ENCODE measurements at regions not wholly inside any gene's neighbourhood (a gene's known extent, or its start where the extent isn't known, plus 50 kb on each side); places are given as distances from the start of the nearest gene placed in this dataset.

- no peak for DNase-seq (ENCODE audit: low read depth)
- H3K4me3 ChIP-seq (ENCODE audit: low read depth, low read length), result no peak overlapping the region
- TF ChIP-seq CTCF (IDR thresholded peaks at IDR 0.05; ENCODE audit: control insufficient read depth, extremely low read depth, insufficient read depth), result no peak
Measured at GRCh38 chr5:68482199-68482598, 266.6 kb downstream of the PIK3R1 start.

GRCh38 chr5:68484307-68485068 lies 268.9 kb downstream of the PIK3R1 start:
- DNase-seq (ENCODE audit: low read depth), result no peak
- TF ChIP-seq CTCF (IDR thresholded peaks at IDR 0.05; ENCODE audit: control insufficient read depth, extremely low read depth, insufficient read depth), result no peak
- H3K4me3 ChIP-seq (ENCODE audit: low read depth, low read length), result no peak overlapping the region

GRCh38 chr5:68489556-68489955 lies 274.0 kb downstream of the PIK3R1 start:
- no peak for TF ChIP-seq CTCF (IDR thresholded peaks at IDR 0.05; ENCODE audit: control insufficient read depth, extremely low read depth, insufficient read depth)
- H3K4me3 ChIP-seq (ENCODE audit: low read depth, low read length), result no peak overlapping the region
- DNase-seq (ENCODE audit: low read depth), result no peak

- H3K4me3 ChIP-seq (ENCODE audit: low read depth, low read length), result no peak overlapping the region
- no peak for DNase-seq (ENCODE audit: low read depth)
- no peak for TF ChIP-seq CTCF (IDR thresholded peaks at IDR 0.05; ENCODE audit: control insufficient read depth, extremely low read depth, insufficient read depth)
Measured at GRCh38 chr5:68490406-68490805, 274.9 kb downstream of the PIK3R1 start.

GRCh38 chr5:68494771-68495170 lies 279.2 kb downstream of the PIK3R1 start:
- DNase-seq (ENCODE audit: low read depth), result no peak
- no peak overlapping the region for H3K4me3 ChIP-seq (ENCODE audit: low read depth, low read length)
- no peak for TF ChIP-seq CTCF (IDR thresholded peaks at IDR 0.05; ENCODE audit: control insufficient read depth, extremely low read depth, insufficient read depth)

- TF ChIP-seq CTCF (IDR thresholded peaks at IDR 0.05; ENCODE audit: control insufficient read depth, extremely low read depth, insufficient read depth), result no peak
- DNase-seq (ENCODE audit: low read depth), result no peak
- no peak overlapping the region for H3K4me3 ChIP-seq (ENCODE audit: low read depth, low read length)
Measured at GRCh38 chr5:68499987-68500386, 284.4 kb downstream of the PIK3R1 start.

- no peak for DNase-seq (ENCODE audit: low read depth)
- no peak overlapping the region for H3K4me3 ChIP-seq (ENCODE audit: low read depth, low read length)
- no peak for TF ChIP-seq CTCF (IDR thresholded peaks at IDR 0.05; ENCODE audit: control insufficient read depth, extremely low read depth, insufficient read depth)
Measured at GRCh38 chr5:68500813-68501212, 285.3 kb downstream of the PIK3R1 start.
